ENCODE measurements at regions not wholly inside any gene's neighbourhood (a gene's known extent, or its start where the extent isn't known, plus 50 kb on each side); places are given as distances from the start of the nearest gene placed in this dataset.
A peak's percentile ranks its signal among the peaks of the same experiment; 100 is the strongest.
"Not testable (repeated sequence)": the region's sequence is repeated elsewhere in the genome, so short reads cannot be mapped to it uniquely, and the experiment has no call there.

GRCh38 chr1:112111734-112112133 lies 122.3 kb upstream of the KCND3 start:
- Histone ChIP-seq H3K36me3 (ENCODE audit: low read depth) (no peaks in the 10 kb centered on the region), H3K27me3 (ENCODE audit: insufficient read depth, low read depth) (no peaks in the 10 kb centered on the region), H3K9me3 (ENCODE audit: insufficient read depth, low read depth) (no peaks in the 10 kb centered on the region), H2AFZ (no peak overlapping the region), H3K79me2 (ENCODE audit: low read depth) (no peaks in the 10 kb centered on the region), H3K27ac (no peak overlapping the region), H4K20me1 (ENCODE audit: insufficient read depth) (no peaks in the 10 kb centered on the region), H3K9me2 (ENCODE audit: insufficient read depth) (no peaks in the 10 kb centered on the region), H3K4me1 (replicated peaks; ENCODE audit: insufficient read depth) (no peaks in the 10 kb centered on the region), H3K4me3 (no peak overlapping the region), H3K4me2 (no peak overlapping the region), H3F3A (ENCODE audit: insufficient read depth, low read depth) (no peaks in the 10 kb centered on the region)
- intact Hi-C loops (cut with micrococcal nuclease; ENCODE audit: unreplicated experiment) = no loop called here
- no peak for TF ChIP-seq CTCF (conservative IDR thresholded peaks at IDR 0.05)
- TF ChIP-seq EZH2 (IDR thresholded peaks at IDR 0.05; ENCODE audit: low read depth) = no peak
- CTCF ChIA-PET = no interaction called here
- POLR2A ChIA-PET (ENCODE audit: unreplicated experiment) = no interaction called here
- BruUV-seq (replicated peaks) = no TSS peak
- no peak for DNase-seq

- no peak for DNase-seq
- CTCF ChIA-PET = no interaction called here
Measured at GRCh38 chr1:112114540-112114939, 125.1 kb upstream of the KCND3 start.

GRCh38 chr1:112126598-112126997 lies 137.1 kb upstream of the KCND3 start:
- no peak overlapping the region for H3K4me2 ChIP-seq
- no peaks in the 10 kb centered on the region for H3K36me3 ChIP-seq (ENCODE audit: low read depth)
- no peaks in the 10 kb centered on the region for H3F3A ChIP-seq (ENCODE audit: insufficient read depth, low read depth)
- H3K4me1 ChIP-seq (replicated peaks; ENCODE audit: insufficient read depth) = no peaks in the 10 kb centered on the region
- H3K79me2 ChIP-seq (ENCODE audit: low read depth) = no peaks in the 10 kb centered on the region
- no TSS peak for BruUV-seq (replicated peaks)
- H3K9me3 ChIP-seq (ENCODE audit: insufficient read depth, low read depth) = no peaks in the 10 kb centered on the region
- ChIA-PET CTCF (no interaction called here), POLR2A (ENCODE audit: unreplicated experiment) (no interaction called here)
- H3K27me3 ChIP-seq (ENCODE audit: insufficient read depth, low read depth) = no peaks in the 10 kb centered on the region
- H3K4me3 ChIP-seq = no peak overlapping the region
- no peaks in the 10 kb centered on the region for H3K9me2 ChIP-seq (ENCODE audit: insufficient read depth)
- H3K27ac ChIP-seq = no peak overlapping the region
- peak in 1 of 2 experiments; percentile 18 for DNase-seq
- intact Hi-C loops (cut with micrococcal nuclease; ENCODE audit: unreplicated experiment) = no loop called here
- H2AFZ ChIP-seq = no peak overlapping the region
- TF ChIP-seq EZH2 (IDR thresholded peaks at IDR 0.05; ENCODE audit: low read depth) (no peak), CTCF (conservative IDR thresholded peaks at IDR 0.05) (no peak)
- H4K20me1 ChIP-seq (ENCODE audit: insufficient read depth) = no peaks in the 10 kb centered on the region

More at GRCh38 chr1:112114540-112114939, 125.1 kb upstream of the KCND3 start:
- Histone ChIP-seq H3F3A (ENCODE audit: insufficient read depth, low read depth) (no peaks in the 10 kb centered on the region), H3K4me3 (no peak overlapping the region), H4K20me1 (ENCODE audit: insufficient read depth) (no peaks in the 10 kb centered on the region), H3K27me3 (ENCODE audit: insufficient read depth, low read depth) (no peaks in the 10 kb centered on the region), H3K4me1 (replicated peaks; ENCODE audit: insufficient read depth) (no peaks in the 10 kb centered on the region), H3K9me2 (ENCODE audit: insufficient read depth) (no peaks in the 10 kb centered on the region), H3K4me2 (no peak overlapping the region), H3K79me2 (ENCODE audit: low read depth) (no peaks in the 10 kb centered on the region), H3K9me3 (ENCODE audit: insufficient read depth, low read depth) (no peaks in the 10 kb centered on the region), H2AFZ (no peak overlapping the region), H3K36me3 (ENCODE audit: low read depth) (no peaks in the 10 kb centered on the region), H3K27ac (no peak overlapping the region)
- intact Hi-C loops (cut with micrococcal nuclease; ENCODE audit: unreplicated experiment) = no loop called here
- no TSS peak for BruUV-seq (replicated peaks)
- POLR2A ChIA-PET (ENCODE audit: unreplicated experiment) = no interaction called here
- TF ChIP-seq CTCF (conservative IDR thresholded peaks at IDR 0.05) (no peak), EZH2 (IDR thresholded peaks at IDR 0.05; ENCODE audit: low read depth) (no peak)

- H4K20me1 ChIP-seq (ENCODE audit: insufficient read depth); H3K4me1 ChIP-seq (replicated peaks; ENCODE audit: insufficient read depth); intact Hi-C loops (cut with micrococcal nuclease; ENCODE audit: unreplicated experiment); POLR2A ChIA-PET (ENCODE audit: unreplicated experiment); BruUV-seq (replicated peaks); H3K9me2 ChIP-seq (ENCODE audit: insufficient read depth); H3K27me3 ChIP-seq (ENCODE audit: insufficient read depth, low read depth); H3K27ac ChIP-seq; H3K79me2 ChIP-seq (ENCODE audit: low read depth); H3F3A ChIP-seq (ENCODE audit: insufficient read depth, low read depth); H3K9me3 ChIP-seq (ENCODE audit: insufficient read depth, low read depth); H2AFZ ChIP-seq; H3K4me2 ChIP-seq; H3K36me3 ChIP-seq (ENCODE audit: low read depth); H3K4me3 ChIP-seq; CTCF ChIA-PET: not testable (repeated sequence)
- peak in 1 of 2 experiments; percentile 28 for DNase-seq
Measured at GRCh38 chr1:112127606-112128005, 138.1 kb upstream of the KCND3 start.
